ENCODE measurements at regions not wholly inside any gene's neighbourhood (a gene's known extent, or its start where the extent isn't known, plus 50 kb on each side); places are given as distances from the start of the nearest gene placed in this dataset.

- intact Hi-C loops (cut with micrococcal nuclease; ENCODE audit: unreplicated experiment): no loop called here
- ChIA-PET POLR2A (interaction anchor here (0.6 kb wide), 1 partner anchor 9 kb away, joined by 9 read pairs; no protein-coding TSS in a partner anchor), CTCF (ENCODE audit: unreplicated experiment) (no interaction called here)
- no peaks in the 10 kb centered on the region for H4K20me1 ChIP-seq (ENCODE audit: insufficient read depth, low read length)
- H3K4me1 ChIP-seq (ENCODE audit: insufficient read depth, low read length, poor library complexity, severe bottlenecking): no peaks in the 10 kb centered on the region
- H3K4me2 ChIP-seq (ENCODE audit: low read length): no peak overlapping the region
- TF ChIP-seq EZH2phosphoT487 (IDR thresholded peaks at IDR 0.05; ENCODE audit: borderline replicate concordance, low read depth, low read length): no peak
- TF ChIP-seq, protein P1, sequence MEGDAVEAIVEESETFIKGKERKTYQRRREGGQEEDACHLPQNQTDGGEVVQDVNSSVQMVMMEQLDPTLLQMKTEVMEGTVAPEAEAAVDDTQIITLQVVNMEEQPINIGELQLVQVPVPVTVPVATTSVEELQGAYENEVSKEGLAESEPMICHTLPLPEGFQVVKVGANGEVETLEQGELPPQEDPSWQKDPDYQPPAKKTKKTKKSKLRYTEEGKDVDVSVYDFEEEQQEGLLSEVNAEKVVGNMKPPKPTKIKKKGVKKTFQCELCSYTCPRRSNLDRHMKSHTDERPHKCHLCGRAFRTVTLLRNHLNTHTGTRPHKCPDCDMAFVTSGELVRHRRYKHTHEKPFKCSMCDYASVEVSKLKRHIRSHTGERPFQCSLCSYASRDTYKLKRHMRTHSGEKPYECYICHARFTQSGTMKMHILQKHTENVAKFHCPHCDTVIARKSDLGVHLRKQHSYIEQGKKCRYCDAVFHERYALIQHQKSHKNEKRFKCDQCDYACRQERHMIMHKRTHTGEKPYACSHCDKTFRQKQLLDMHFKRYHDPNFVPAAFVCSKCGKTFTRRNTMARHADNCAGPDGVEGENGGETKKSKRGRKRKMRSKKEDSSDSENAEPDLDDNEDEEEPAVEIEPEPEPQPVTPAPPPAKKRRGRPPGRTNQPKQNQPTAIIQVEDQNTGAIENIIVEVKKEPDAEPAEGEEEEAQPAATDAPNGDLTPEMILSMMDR (conservative IDR thresholded peaks at IDR 0.05; ENCODE audit: low read length): no peak
- no peak overlapping the region for H2AFZ ChIP-seq (ENCODE audit: low read length)
- H3K4me3 ChIP-seq (ENCODE audit: low read depth, low read length, poor library complexity, severe bottlenecking): no peak overlapping the region
- H3K9me2 ChIP-seq (ENCODE audit: insufficient read depth, low read length): no peaks in the 10 kb centered on the region
- H3K79me2 ChIP-seq (ENCODE audit: insufficient read depth, low read depth, low read length): no peaks in the 10 kb centered on the region
- H3K27ac ChIP-seq (ENCODE audit: low read depth, low read length, poor library complexity, severe bottlenecking): no peak overlapping the region
- no TSS peak for BruUV-seq (replicated peaks)
- H3K36me3 ChIP-seq (ENCODE audit: insufficient read depth, low read length): no peaks in the 10 kb centered on the region
- H3K9me3 ChIP-seq (ENCODE audit: low read length): no peaks in the 10 kb centered on the region
- DNase-seq (ENCODE audit: low spot score): no peak
Observed at GRCh38 chr12:65584016-65584415, 240.3 kb upstream of the HMGA2 start.

DNA sequence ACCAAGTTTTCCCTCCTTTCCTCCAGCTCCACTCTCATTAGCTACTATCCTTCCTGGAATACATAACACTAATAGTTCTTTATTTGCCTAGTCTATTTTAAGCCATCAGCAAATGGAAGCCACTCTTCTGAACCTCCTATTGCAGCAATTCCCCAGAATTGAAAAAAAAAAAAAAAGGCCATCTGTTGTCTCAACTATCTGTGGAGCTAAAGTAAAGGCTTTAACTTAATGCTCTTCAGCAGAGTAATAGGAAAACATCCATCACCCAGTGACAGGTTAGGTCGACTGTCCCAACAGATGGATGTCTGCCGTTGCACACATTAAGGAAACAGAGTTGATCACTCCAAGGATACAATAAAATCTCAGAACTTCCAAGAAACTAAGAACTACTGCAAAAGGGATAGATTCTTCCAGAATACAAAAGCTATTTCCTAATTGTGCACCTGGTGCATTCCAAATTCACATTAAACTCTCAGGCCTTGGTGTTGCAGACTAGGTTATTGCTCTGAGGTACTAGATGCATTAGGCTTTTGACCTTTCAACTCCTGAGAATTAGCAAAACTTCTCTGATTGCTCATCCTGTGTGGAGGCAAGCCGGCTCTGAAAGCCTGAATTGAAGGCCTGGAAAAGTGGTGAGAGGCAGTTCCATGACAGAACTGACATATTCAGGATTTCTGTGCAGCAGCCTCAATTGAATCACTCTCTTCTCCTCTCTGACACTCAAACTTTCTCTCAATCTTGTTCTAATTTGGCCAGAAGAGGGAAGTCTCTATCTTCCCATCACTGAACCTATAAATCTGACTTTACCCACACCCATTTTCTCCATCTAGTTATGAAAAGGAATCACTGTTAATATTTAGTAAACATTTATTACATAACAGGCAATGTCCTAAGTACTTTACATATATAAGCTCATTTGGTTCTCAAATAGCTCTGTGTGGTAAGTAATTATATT is 238.4 kb upstream of the HMGA2 start:
- Histone ChIP-seq H3K27ac (ENCODE audit: low read depth, low read length, poor library complexity, severe bottlenecking) (no peak overlapping the region), H3K9me2 (ENCODE audit: insufficient read depth, low read length) (no peaks in the 10 kb centered on the region), H3K4me3 (ENCODE audit: low read depth, low read length, poor library complexity, severe bottlenecking) (no peak overlapping the region), H3K9me3 (ENCODE audit: low read length) (no peaks in the 10 kb centered on the region), H3K79me2 (ENCODE audit: insufficient read depth, low read depth, low read length) (no peaks in the 10 kb centered on the region), H4K20me1 (ENCODE audit: insufficient read depth, low read length) (no peaks in the 10 kb centered on the region), H2AFZ (ENCODE audit: low read length) (no peak overlapping the region), H3K36me3 (ENCODE audit: insufficient read depth, low read length) (no peaks in the 10 kb centered on the region), H3K4me2 (ENCODE audit: low read length) (no peak overlapping the region), H3K4me1 (ENCODE audit: insufficient read depth, low read length, poor library complexity, severe bottlenecking) (no peaks in the 10 kb centered on the region)
- no peak for DNase-seq (ENCODE audit: low spot score)
- TF ChIP-seq EZH2phosphoT487 (IDR thresholded peaks at IDR 0.05; ENCODE audit: borderline replicate concordance, low read depth, low read length): no peak
- TF ChIP-seq, protein P1 (conservative IDR thresholded peaks at IDR 0.05; ENCODE audit: low read length): no peak
- POLR2A ChIA-PET: no interaction called here
- CTCF ChIA-PET (ENCODE audit: unreplicated experiment): no interaction called here
- intact Hi-C loops (cut with micrococcal nuclease; ENCODE audit: unreplicated experiment): no loop called here
- BruUV-seq (replicated peaks): no TSS peak

- H3K9me3 ChIP-seq (ENCODE audit: low read length): no peaks in the 10 kb centered on the region
- H3K79me2 ChIP-seq (ENCODE audit: insufficient read depth, low read depth, low read length): no peaks in the 10 kb centered on the region
- H3K9me2 ChIP-seq (ENCODE audit: insufficient read depth, low read length): no peaks in the 10 kb centered on the region
- intact Hi-C loops (cut with micrococcal nuclease; ENCODE audit: unreplicated experiment): no loop called here
- no peaks in the 10 kb centered on the region for H3K4me1 ChIP-seq (ENCODE audit: insufficient read depth, low read length, poor library complexity, severe bottlenecking)
- no peak overlapping the region for H3K4me2 ChIP-seq (ENCODE audit: low read length)
- ChIA-PET POLR2A (no interaction called here), CTCF (ENCODE audit: unreplicated experiment) (no interaction called here)
- H3K36me3 ChIP-seq (ENCODE audit: insufficient read depth, low read length): no peaks in the 10 kb centered on the region
- DNase-seq (ENCODE audit: low spot score): no peak
- H3K27ac ChIP-seq (ENCODE audit: low read depth, low read length, poor library complexity, severe bottlenecking): no peak overlapping the region
- TF ChIP-seq, protein P1 (conservative IDR thresholded peaks at IDR 0.05; ENCODE audit: low read length): no peak
- no peak for TF ChIP-seq EZH2phosphoT487 (IDR thresholded peaks at IDR 0.05; ENCODE audit: borderline replicate concordance, low read depth, low read length)
- H4K20me1 ChIP-seq (ENCODE audit: insufficient read depth, low read length): no peaks in the 10 kb centered on the region
- no TSS peak for BruUV-seq (replicated peaks)
- H3K4me3 ChIP-seq (ENCODE audit: low read depth, low read length, poor library complexity, severe bottlenecking): no peak overlapping the region
- H2AFZ ChIP-seq (ENCODE audit: low read length): no peak overlapping the region
Observed at GRCh38 chr12:65586796-65587195, 237.5 kb upstream of the HMGA2 start.

Measured in OCI-LY7 (cell line).